Liver (tissue), 8 donors: ENCODE measurements at regions not wholly inside any gene's neighbourhood (a gene's known extent, or its start where the extent isn't known, plus 50 kb on each side); places are given as distances from the start of the nearest gene placed in this dataset.

Experiments
- DNase-seq: peaks from one replicate; pipeline ENCODE4 v3.0.0-alpha.2; 2017; ENCODE audit warnings: low spot score
- H3K27ac ChIP-seq, 2 donors: one replicate each; pipeline ENCODE4 v1.7.0; 2013; ENCODE audit warnings: inconsistent platforms in 2 of 2, low read length in 2 of 2, control low read depth in 1 of 2, low read depth in 1 of 2, mild to moderate bottlenecking in 1 of 2
- H3K27me3 ChIP-seq, 4 donors: one replicate each; pipeline versions ENCODE4 v1.6.1 to v1.7.0; 2013; ENCODE audit warnings: low read length in 3 of 4, inconsistent platforms in 1 of 4, mild to moderate bottlenecking in 1 of 4, moderate library complexity in 1 of 4; ENCODE audit not compliant: control insufficient read depth in 4 of 4, insufficient read depth in 4 of 4
- H3K36me3 ChIP-seq, 4 donors: one replicate each; pipeline versions ENCODE4 v1.6.1 to v1.7.0; 2013; ENCODE audit warnings: low read length in 3 of 4, mild to moderate bottlenecking in 3 of 4, low read depth in 1 of 4, moderate library complexity in 1 of 4; ENCODE audit not compliant: control insufficient read depth in 4 of 4, insufficient read depth in 3 of 4
- H3K4me1 ChIP-seq, 4 donors: one replicate each; pipeline versions ENCODE4 v1.6.1 to v1.7.0; 2013; ENCODE audit warnings: low read length in 3 of 4, mild to moderate bottlenecking in 3 of 4, moderate library complexity in 1 of 4; ENCODE audit not compliant: control insufficient read depth in 4 of 4, insufficient read depth in 4 of 4
- H3K4me3 ChIP-seq, 3 donors: one replicate each; pipeline versions ENCODE4 v1.6.1 to v1.7.0; 2013; ENCODE audit warnings: low read length in 3 of 3, control low read depth in 1 of 3, low read depth in 1 of 3, mild to moderate bottlenecking in 1 of 3
- H3K9ac ChIP-seq, 2 donors: one replicate each; pipeline ENCODE4 v1.7.0; 2013; ENCODE audit warnings: low read length in 2 of 2, mild to moderate bottlenecking in 2 of 2, moderate library complexity in 2 of 2, control low read depth in 1 of 2, low read depth in 1 of 2
- H3K9me3 ChIP-seq, 4 donors: one replicate each; pipeline versions ENCODE4 v1.6.1 to v1.7.0; 2013; ENCODE audit warnings: low read length in 3 of 4; ENCODE audit not compliant: control insufficient read depth in 4 of 4
- ATF3 ChIP-seq: IDR thresholded peaks from 2 replicates; pipeline ENCODE4 v1.6.1; 2016; ENCODE audit warnings: antibody characterized with exemption
- CTCF ChIP-seq: fragments of 150-350 bp; IDR thresholded peaks from 2 replicates; pipeline ENCODE4 v1.5.1; 2017; ENCODE audit warnings: improper control_type of control experiment, low read depth, low read length; ENCODE audit not compliant: missing input control
- EGR1 ChIP-seq, 2 donors: IDR thresholded peaks; 2 replicates each; pipeline ENCODE4 v1.6.1; 2016 to 2018; ENCODE audit warnings: antibody characterized with exemption in 2 of 2, low read depth in 2 of 2
- FOXA2 ChIP-seq: IDR thresholded peaks from 2 replicates; pipeline ENCODE4 v1.6.1; 2016; ENCODE audit warnings: antibody characterized with exemption
- GABPA ChIP-seq, 2 donors: IDR thresholded peaks in 1 of 2; conservative IDR thresholded peaks in 1 of 2; 2 replicates each; pipeline ENCODE4 v1.6.1; 2016; ENCODE audit warnings: antibody characterized with exemption in 2 of 2, mild to moderate bottlenecking in 1 of 2, moderate library complexity in 1 of 2
- HNF4G ChIP-seq: IDR thresholded peaks from 2 replicates; pipeline ENCODE4 v1.6.1; 2016; ENCODE audit warnings: antibody characterized with exemption
- JUND ChIP-seq, 2 donors: IDR thresholded peaks; 2 replicates each; pipeline ENCODE4 v1.6.1; 2016; ENCODE audit warnings: antibody characterized with exemption in 2 of 2
- MAX ChIP-seq: IDR thresholded peaks from 2 replicates; pipeline ENCODE4 v1.6.1; 2016; ENCODE audit warnings: antibody characterized with exemption
- NR2F2 ChIP-seq: IDR thresholded peaks from 2 replicates; pipeline ENCODE4 v1.6.1; 2016; ENCODE audit warnings: antibody characterized with exemption
- RAD21 ChIP-seq, 2 donors: IDR thresholded peaks; 2 replicates each; pipeline ENCODE4 v1.6.1; 2016; ENCODE audit warnings: antibody characterized with exemption in 2 of 2, mild to moderate bottlenecking in 2 of 2
- REST ChIP-seq: IDR thresholded peaks from 2 replicates; pipeline ENCODE4 v1.6.1; 2016; ENCODE audit warnings: antibody characterized with exemption, mild to moderate bottlenecking
- RXRA ChIP-seq, 2 donors: IDR thresholded peaks; 2 replicates each; pipeline ENCODE4 v1.6.1; 2017 to 2018; ENCODE audit warnings: antibody characterized with exemption in 2 of 2, mild to moderate bottlenecking in 1 of 2
- SP1 ChIP-seq: IDR thresholded peaks from 2 replicates; pipeline ENCODE4 v1.6.1; 2018; ENCODE audit warnings: antibody characterized with exemption, mild to moderate bottlenecking
- TAF1 ChIP-seq: conservative IDR thresholded peaks from 2 replicates; pipeline ENCODE4 v1.6.1; 2016; ENCODE audit warnings: antibody characterized with exemption, mild to moderate bottlenecking
- YY1 ChIP-seq: IDR thresholded peaks from 2 replicates; pipeline ENCODE4 v1.6.1; 2016; ENCODE audit warnings: antibody characterized with exemption, mild to moderate bottlenecking
- ZBTB33 ChIP-seq: IDR thresholded peaks from 2 replicates; pipeline ENCODE4 v1.6.1; 2016; ENCODE audit warnings: antibody characterized with exemption
- WGBS: extraction: QIAGEN DNeasy Blood & Tissue Kit; methylation state at CpG from one replicate; pipeline ENCODE4 v1.1.7; 2013; 5-methylcytosine and 5-hydroxymethylcytosine counted together
- donor health status: healthy.
- donor health status: healthy.
- donor health status: healthy.
- donor health status: healthy.
- donor health status: healthy.

GRCh38 chr13:50303963-50304721 is 288.9 kb downstream of the KCNRG start:
- 82% methylated on average over 5 of the region's 5 CpGs for WGBS
- Histone ChIP-seq H3K36me3 (no peaks in the 10 kb centered on the region), H3K4me1 (no peaks in the 10 kb centered on the region), H3K9ac (no peak overlapping the region), H3K27me3 (no peaks in the 10 kb centered on the region), H3K4me3 (no peak overlapping the region), H3K27ac (no peak overlapping the region), H3K9me3 (no peaks in the 10 kb centered on the region)
- TF ChIP-seq HNF4G (no peak), ATF3 (no peak), ZBTB33 (no peak), JUND (IDR thresholded peaks at IDR 0.05) (no peak), RAD21 (IDR thresholded peaks at IDR 0.05) (no peak)
- no peak for DNase-seq

GRCh38 chr13:50306156-50306555 is 290.9 kb downstream of the KCNRG start:
- DNase-seq, result no peak
- WGBS, result 94% methylated on average over 4 of the region's 4 CpGs
- Histone ChIP-seq H3K4me3 (no peak overlapping the region), H3K27ac (no peak overlapping the region), H3K36me3 (no peaks in the 10 kb centered on the region), H3K9me3 (no peaks in the 10 kb centered on the region), H3K4me1 (no peaks in the 10 kb centered on the region), H3K27me3 (no peaks in the 10 kb centered on the region), H3K9ac (no peak overlapping the region)
- no peak for TF ChIP-seq FOXA2
- TF ChIP-seq ZBTB33, result no peak
- no peak for TF ChIP-seq HNF4G
- no peak for TF ChIP-seq RAD21 (IDR thresholded peaks at IDR 0.05)
- TF ChIP-seq NR2F2, result no peak
- TF ChIP-seq REST, result no peak
- no peak for TF ChIP-seq RXRA (IDR thresholded peaks at IDR 0.05)
- no peak for TF ChIP-seq MAX
- no peak for TF ChIP-seq TAF1
- TF ChIP-seq CTCF, result no peak
- TF ChIP-seq ATF3, result no peak
- no peak for TF ChIP-seq EGR1 (IDR thresholded peaks at IDR 0.05; ENCODE audit: low read depth in 2 of 2)
- no peak for TF ChIP-seq YY1
- no peak for TF ChIP-seq SP1
- no peak for TF ChIP-seq GABPA (IDR thresholded peaks at IDR 0.05 in 1 of 2, conservative IDR thresholded peaks at IDR 0.05 in 1 of 2)
